Osteoblast (primary cell): ENCODE measurements at regions not wholly inside any gene's neighbourhood (a gene's known extent, or its start where the extent isn't known, plus 50 kb on each side); places are given as distances from the start of the nearest gene placed in this dataset.

Source experiments
- DNase-seq: peaks from one replicate; pipeline ENCODE4 v3.0.0; 2011; ENCODE audit warnings: low spot score, mixed read lengths; ENCODE audit not compliant: insufficient read length; ENCODE audit errors: missing footprints
- H2AFZ ChIP-seq: 2 replicates; pipeline ENCODE4 v1.6.0; 2011; ENCODE audit warnings: mild to moderate bottlenecking, low read length
- H3K27ac ChIP-seq: 2 replicates; pipeline ENCODE4 v1.5.1; 2011; ENCODE audit warnings: mild to moderate bottlenecking, low read depth, low read length, moderate library complexity
- H3K27me3 ChIP-seq: 2 replicates; pipeline ENCODE4 v1.6.0; 2012; ENCODE audit warnings: mild to moderate bottlenecking, control low read depth, inconsistent platforms, low read length, moderate library complexity; ENCODE audit not compliant: insufficient read depth
- H3K36me3 ChIP-seq: 2 replicates; pipeline ENCODE4 v1.5.1; 2011; ENCODE audit warnings: mild to moderate bottlenecking, low read length, control low read depth, moderate library complexity; ENCODE audit not compliant: insufficient read depth
- H3K4me1 ChIP-seq: 2 replicates; pipeline ENCODE4 v1.5.1; 2011; ENCODE audit warnings: mild to moderate bottlenecking, low read length, control low read depth, moderate library complexity; ENCODE audit not compliant: insufficient read depth
- H3K4me2 ChIP-seq: 2 replicates; pipeline ENCODE4 v1.6.0; 2011; ENCODE audit warnings: mild to moderate bottlenecking, low read length; ENCODE audit not compliant: insufficient read depth
- H3K4me3 ChIP-seq: fragments of 200-600 bp; sonication (generic); 3 replicates; pipeline ENCODE4 v1.5.1; 2012; ENCODE audit warnings: mild to moderate bottlenecking, low read length, inconsistent platforms; ENCODE audit not compliant: insufficient read depth
- H3K79me2 ChIP-seq: 2 replicates; pipeline ENCODE4 v1.6.0; 2012; ENCODE audit warnings: mild to moderate bottlenecking, low read length, control low read depth, inconsistent platforms; ENCODE audit not compliant: insufficient read depth
- H3K9me3 ChIP-seq: 2 replicates; pipeline ENCODE4 v1.5.1; 2011; ENCODE audit warnings: low read depth, low read length, control low read depth
- H4K20me1 ChIP-seq: 2 replicates; pipeline ENCODE4 v1.6.0; 2012; ENCODE audit warnings: mild to moderate bottlenecking, low read length, control low read depth; ENCODE audit not compliant: insufficient read depth
- TF ChIP-seq, protein P1 (sequence below): IDR thresholded peaks from 2 replicates; pipeline ENCODE4 v1.5.1; 2011; ENCODE audit warnings: mild to moderate bottlenecking, low read depth, low read length, moderate library complexity; ENCODE audit errors: extremely low read depth

GRCh38 chr4:132513491-132513890 lies 635.6 kb upstream of the PCDH10 start:
- Histone ChIP-seq H3K27ac (no peak overlapping the region), H3K4me1 (no peaks in the 10 kb centered on the region), H3K27me3 (no peaks in the 10 kb centered on the region), H2AFZ (no peak overlapping the region), H4K20me1 (no peaks in the 10 kb centered on the region), H3K9me3 (no peaks in the 10 kb centered on the region), H3K36me3 (no peaks in the 10 kb centered on the region), H3K4me3 (no peak overlapping the region), H3K4me2 (no peak overlapping the region), H3K79me2 (no peaks in the 10 kb centered on the region)
- no peak for DNase-seq
- TF ChIP-seq, protein P1, sequence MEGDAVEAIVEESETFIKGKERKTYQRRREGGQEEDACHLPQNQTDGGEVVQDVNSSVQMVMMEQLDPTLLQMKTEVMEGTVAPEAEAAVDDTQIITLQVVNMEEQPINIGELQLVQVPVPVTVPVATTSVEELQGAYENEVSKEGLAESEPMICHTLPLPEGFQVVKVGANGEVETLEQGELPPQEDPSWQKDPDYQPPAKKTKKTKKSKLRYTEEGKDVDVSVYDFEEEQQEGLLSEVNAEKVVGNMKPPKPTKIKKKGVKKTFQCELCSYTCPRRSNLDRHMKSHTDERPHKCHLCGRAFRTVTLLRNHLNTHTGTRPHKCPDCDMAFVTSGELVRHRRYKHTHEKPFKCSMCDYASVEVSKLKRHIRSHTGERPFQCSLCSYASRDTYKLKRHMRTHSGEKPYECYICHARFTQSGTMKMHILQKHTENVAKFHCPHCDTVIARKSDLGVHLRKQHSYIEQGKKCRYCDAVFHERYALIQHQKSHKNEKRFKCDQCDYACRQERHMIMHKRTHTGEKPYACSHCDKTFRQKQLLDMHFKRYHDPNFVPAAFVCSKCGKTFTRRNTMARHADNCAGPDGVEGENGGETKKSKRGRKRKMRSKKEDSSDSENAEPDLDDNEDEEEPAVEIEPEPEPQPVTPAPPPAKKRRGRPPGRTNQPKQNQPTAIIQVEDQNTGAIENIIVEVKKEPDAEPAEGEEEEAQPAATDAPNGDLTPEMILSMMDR: no peak

DNA sequence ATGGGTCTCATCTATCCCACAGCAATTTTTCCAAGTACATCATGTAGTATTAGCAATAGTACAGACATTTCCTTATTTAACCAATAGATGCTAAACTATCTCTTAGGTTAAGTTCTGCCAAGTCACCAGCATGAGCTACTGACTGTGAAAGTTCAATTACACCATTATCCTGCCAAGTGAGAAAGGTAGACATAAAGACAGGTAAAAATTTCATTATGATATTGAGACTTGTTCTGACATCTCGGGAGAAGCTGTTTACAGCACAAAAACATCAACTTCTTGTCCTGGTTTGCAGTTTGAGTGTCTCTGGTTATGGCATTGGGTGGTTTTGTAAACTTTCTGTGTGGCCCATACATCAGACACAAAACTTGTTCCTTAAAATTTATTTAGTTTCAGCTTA lies 622.4 kb upstream of the PCDH10 start:
- DNase-seq: no peak
- TF ChIP-seq, protein P1: no peak
- H3K4me2 ChIP-seq: no peak overlapping the region
- no peak overlapping the region for H2AFZ ChIP-seq
- no peaks in the 10 kb centered on the region for H4K20me1 ChIP-seq
- H3K79me2 ChIP-seq: no peaks in the 10 kb centered on the region
- no peak overlapping the region for H3K4me3 ChIP-seq
- H3K4me1 ChIP-seq: no peaks in the 10 kb centered on the region
- H3K27ac ChIP-seq: no peak overlapping the region
- no peaks in the 10 kb centered on the region for H3K9me3 ChIP-seq
- H3K36me3 ChIP-seq: no peaks in the 10 kb centered on the region
- H3K27me3 ChIP-seq: no peaks in the 10 kb centered on the region

- Histone ChIP-seq H3K4me2 (no peak overlapping the region), H2AFZ (no peak overlapping the region), H3K27ac (no peak overlapping the region), H3K4me1 (no peaks in the 10 kb centered on the region), H4K20me1 (no peaks in the 10 kb centered on the region), H3K27me3 (no peaks in the 10 kb centered on the region), H3K4me3 (no peak overlapping the region), H3K79me2 (no peaks in the 10 kb centered on the region), H3K9me3 (no peaks in the 10 kb centered on the region), H3K36me3 (no peaks in the 10 kb centered on the region)
- TF ChIP-seq, protein P1: no peak
- DNase-seq: no peak
Observed at GRCh38 chr4:132527817-132528216, 621.3 kb upstream of the PCDH10 start.

- Histone ChIP-seq H3K27ac (no peak overlapping the region), H2AFZ (no peak overlapping the region), H3K4me2 (no peak overlapping the region), H3K27me3 (no peaks in the 10 kb centered on the region), H3K4me3 (no peak overlapping the region), H4K20me1 (no peaks in the 10 kb centered on the region), H3K9me3 (no peaks in the 10 kb centered on the region), H3K79me2 (no peaks in the 10 kb centered on the region), H3K4me1 (no peaks in the 10 kb centered on the region), H3K36me3 (no peaks in the 10 kb centered on the region)
- no peak for DNase-seq
- TF ChIP-seq, protein P1: no peak
Observed at GRCh38 chr4:132530861-132531260, 618.2 kb upstream of the PCDH10 start.
